Esophagus muscularis mucosa (tissue), 3 donors: ENCODE measurements at regions not wholly inside any gene's neighbourhood (a gene's known extent, or its start where the extent isn't known, plus 50 kb on each side); places are given as distances from the start of the nearest gene placed in this dataset.

ENCODE experiments used
- CTCF ChIP-seq, 3 experiments: fragments of 200-600 bp in 2 of 3; fragments of 450-650 bp in 1 of 3; sonication (generic) in 2 of 3; IDR thresholded peaks; one replicate each; pipeline ENCODE4 v1.5.1; 2017 to 2019; ENCODE audit warnings: antibody characterized with exemption in 3 of 3, mild to moderate bottlenecking in 2 of 3, moderate library complexity in 1 of 3
- POLR2A ChIP-seq: fragments of 450-650 bp; IDR thresholded peaks from one replicate; pipeline ENCODE4 v1.6.1; 2017; ENCODE audit warnings: antibody characterized with exemption, moderate library complexity, mild to moderate bottlenecking, low read depth

GRCh38 chr2:182650704-182651103 is 65.4 kb upstream of the DNAJC10 start:
- peak; percentile 42 to 56 (median 50) for TF ChIP-seq CTCF (IDR thresholded peaks at IDR 0.05)
- no peak for TF ChIP-seq POLR2A
